Lower leg skin (tissue), 4 donors: ENCODE measurements at regions not wholly inside any gene's neighbourhood (a gene's known extent, or its start where the extent isn't known, plus 50 kb on each side); places are given as distances from the start of the nearest gene placed in this dataset.

ENCODE experiments used
- DNase-seq, 2 donors: peaks; one replicate each; pipeline ENCODE4 v3.0.0-alpha.2; 2019; ENCODE audit warnings: low spot score in 2 of 2
- H3K4me3 ChIP-seq: fragments of 200-600 bp; sonication (generic); 2 replicates; pipeline ENCODE4 v1.5.1; 2017; ENCODE audit warnings: mild to moderate bottlenecking, low read depth; ENCODE audit not compliant: poor library complexity, severe bottlenecking
- CTCF ChIP-seq, 3 donors: fragments of 450-650 bp; IDR thresholded peaks; one replicate each; pipeline ENCODE4 v1.5.1; 2016; ENCODE audit warnings: antibody characterized with exemption in 3 of 3, mild to moderate bottlenecking in 3 of 3, moderate library complexity in 2 of 3
- POLR2A ChIP-seq, 2 donors: fragments of 450-650 bp; IDR thresholded peaks; one replicate each; pipeline ENCODE4 v1.6.1; 2016 to 2017; ENCODE audit warnings: antibody characterized with exemption in 2 of 2, mild to moderate bottlenecking in 1 of 2, moderate library complexity in 1 of 2
- WGBS, 2 donors: methylation state at CpG; one replicate each; pipeline ENCODE4 v1.1.5; 2018; 5-methylcytosine and 5-hydroxymethylcytosine counted together
- intact Hi-C: fragments of 100-400 bp; cut with DNase I; formaldehyde crosslinking; loops from one replicate; pipeline ENCODE4 v1.15.0; 2023; ENCODE audit warnings: low total_unique reads

GRCh38 chr7:153322991-153323390, 563.4 kb downstream of the ACTR3B start:
- TF ChIP-seq CTCF (IDR thresholded peaks at IDR 0.05) (no peak), POLR2A (IDR thresholded peaks at IDR 0.05) (no peak)
- 60 to 65% methylated on average over 11 of the region's 11 CpGs for WGBS, 2 donors

GRCh38 chr7:153324094-153324493, 564.5 kb downstream of the ACTR3B start:
- DNase-seq = no peak
- intact Hi-C loops = no loop called here
- no peak for TF ChIP-seq CTCF (IDR thresholded peaks at IDR 0.05)
- no peak for TF ChIP-seq POLR2A (IDR thresholded peaks at IDR 0.05)
- H3K4me3 ChIP-seq = no peak overlapping the region
- WGBS, 2 donors = 89% methylated on average over 5 of the region's 5 CpGs

More at GRCh38 chr7:153322991-153323390, 563.4 kb downstream of the ACTR3B start:
- intact Hi-C loops = no loop called here
- no peak overlapping the region for H3K4me3 ChIP-seq
- no peak for DNase-seq

DNA sequence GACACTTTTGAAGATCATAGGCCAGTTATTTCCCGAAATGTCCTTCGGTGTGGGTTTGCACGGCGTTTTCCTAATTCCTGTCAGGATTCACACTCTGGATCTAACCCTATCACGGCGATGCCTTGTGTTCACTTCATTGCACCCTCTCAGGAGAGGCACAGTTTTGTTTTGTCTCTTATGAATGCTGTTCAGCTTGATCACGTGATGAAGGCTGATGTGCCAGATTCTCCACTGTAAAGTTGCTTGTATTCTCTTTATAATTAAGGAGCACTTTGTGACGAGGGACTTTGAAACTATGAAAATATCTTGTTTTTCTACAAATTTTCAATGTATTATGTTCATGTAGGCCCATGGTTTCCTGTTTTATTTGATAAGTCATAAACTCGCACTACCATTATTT, 568.1 kb downstream of the ACTR3B start:
- TF ChIP-seq POLR2A (IDR thresholded peaks at IDR 0.05) (no peak), CTCF (IDR thresholded peaks at IDR 0.05) (no peak)
- no peak overlapping the region for H3K4me3 ChIP-seq
- WGBS, 2 donors = 79 to 82% methylated on average over 9 of the region's 9 CpGs
- intact Hi-C loops = no loop called here
- no peak for DNase-seq

GRCh38 chr7:153331427-153331826, 571.9 kb downstream of the ACTR3B start:
- intact Hi-C loops = no loop called here
- 64 to 87% methylated on average over 3 of the region's 3 CpGs for WGBS, 2 donors
- no peak overlapping the region for H3K4me3 ChIP-seq
- no peak for TF ChIP-seq CTCF (IDR thresholded peaks at IDR 0.05)
- no peak for TF ChIP-seq POLR2A (IDR thresholded peaks at IDR 0.05)
- DNase-seq = no peak

DNA sequence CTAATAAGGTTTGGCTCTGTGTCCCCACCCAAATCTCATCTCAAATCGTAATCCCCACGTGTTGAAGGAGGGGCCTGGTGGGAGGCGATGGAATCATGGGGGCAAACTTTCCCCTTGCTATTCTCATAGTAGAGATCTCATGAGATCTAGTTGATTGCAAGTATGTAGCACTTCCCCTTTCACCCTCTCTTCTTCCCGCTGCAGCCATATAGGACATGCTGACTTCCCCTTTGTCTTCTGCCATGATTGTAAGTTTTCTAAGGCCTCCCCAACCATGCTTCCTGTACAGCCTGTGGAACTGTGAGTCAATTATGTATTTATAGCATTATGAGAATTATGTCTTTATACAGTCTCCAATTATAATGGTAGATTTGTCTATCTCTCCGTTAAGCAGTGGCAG, 594.5 kb downstream of the ACTR3B start:
- no peak overlapping the region for H3K4me3 ChIP-seq
- 84 to 88% methylated on average over 5 of the region's 5 CpGs for WGBS, 2 donors
- TF ChIP-seq CTCF (IDR thresholded peaks at IDR 0.05) (no peak), POLR2A (IDR thresholded peaks at IDR 0.05) (no peak)
- no peak for DNase-seq
- intact Hi-C loops = no loop called here

DNA sequence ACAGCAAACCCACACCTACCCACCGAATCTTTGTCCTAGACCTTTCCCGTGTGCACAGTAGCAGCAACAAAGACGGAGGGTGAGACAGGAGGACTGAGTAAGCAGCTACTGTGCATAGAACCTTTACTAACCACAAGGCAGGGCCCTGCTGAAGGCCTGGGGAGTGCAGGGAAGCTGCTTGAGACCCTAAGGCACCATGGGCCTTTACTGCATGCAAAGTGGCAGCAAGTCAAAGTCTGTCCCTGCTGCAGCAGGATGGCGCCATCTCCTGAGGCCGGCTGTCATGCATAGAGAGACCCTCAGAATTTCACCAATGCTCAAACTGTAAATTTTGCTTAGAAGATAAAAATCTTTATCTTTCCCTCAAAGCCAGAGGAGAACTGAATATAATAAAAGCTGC, 610.5 kb downstream of the ACTR3B start:
- H3K4me3 ChIP-seq = no peak overlapping the region
- TF ChIP-seq CTCF (IDR thresholded peaks at IDR 0.05) = no peak
- TF ChIP-seq POLR2A (IDR thresholded peaks at IDR 0.05) = no peak
- DNase-seq = no peak
- intact Hi-C loops = no loop called here
- 75 to 85% methylated on average over 5 of the region's 5 CpGs for WGBS, 2 donors
